ENCODE measurements at regions not wholly inside any gene's neighbourhood (a gene's known extent, or its start where the extent isn't known, plus 50 kb on each side); places are given as distances from the start of the nearest gene placed in this dataset.
"Not testable (repeated sequence)": the region's sequence is repeated elsewhere in the genome, so short reads cannot be mapped to it uniquely, and the experiment has no call there.

DNA sequence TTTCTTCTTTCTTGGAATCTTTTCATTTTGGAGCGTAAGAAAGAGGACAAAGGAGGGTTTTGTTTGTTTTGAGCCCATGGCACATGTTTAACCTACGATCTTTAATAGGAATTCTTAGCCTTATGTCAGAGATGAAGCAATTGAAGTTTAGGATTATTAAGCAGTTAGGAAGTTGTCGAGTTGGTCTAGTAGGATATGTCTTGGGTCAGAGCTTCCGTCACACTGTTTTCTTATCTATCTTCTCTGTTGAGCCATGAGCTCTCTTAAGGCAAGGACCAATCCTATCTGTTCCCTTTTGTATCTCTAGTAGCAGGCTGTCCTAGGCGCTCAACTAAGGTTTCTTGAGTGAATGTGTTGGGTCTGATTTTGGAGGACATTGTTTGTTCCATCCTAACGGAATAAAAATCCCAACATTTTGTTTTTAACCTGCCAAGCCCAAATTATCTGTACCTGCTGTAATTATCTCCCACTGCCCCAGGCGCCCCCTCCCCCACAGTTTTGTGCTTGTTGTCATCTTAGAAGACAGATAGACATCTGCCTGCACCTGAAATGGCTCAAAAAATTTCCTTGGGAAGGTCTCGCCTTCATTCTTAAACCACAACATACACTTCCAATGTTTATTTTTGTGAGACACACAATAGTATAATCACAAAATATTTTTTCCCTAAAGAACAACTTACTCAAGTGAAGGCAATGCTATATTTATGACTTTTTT, 95.3 kb upstream of the GADD45A start:
- no peak for DNase-seq

DNA sequence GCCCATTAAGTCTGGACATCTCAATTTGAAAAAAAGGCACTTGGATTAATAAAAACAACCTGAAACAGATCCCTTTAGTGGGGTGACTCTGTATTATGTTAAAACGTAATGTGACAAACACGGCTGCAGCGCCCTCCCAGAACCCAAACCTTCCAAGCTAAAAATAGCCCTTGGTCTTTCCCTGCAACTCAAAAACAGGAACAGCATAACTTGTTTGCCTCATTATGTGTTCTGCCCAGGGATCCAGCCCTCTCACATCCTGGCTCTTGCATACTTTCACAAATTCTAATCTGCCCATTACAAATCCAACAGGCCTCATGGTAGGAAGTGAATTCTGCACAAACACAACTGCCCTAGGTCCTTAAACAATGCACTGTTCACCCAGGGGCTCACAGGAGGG, 94.7 kb upstream of the GADD45A start:
- DNase-seq: no peak

DNA sequence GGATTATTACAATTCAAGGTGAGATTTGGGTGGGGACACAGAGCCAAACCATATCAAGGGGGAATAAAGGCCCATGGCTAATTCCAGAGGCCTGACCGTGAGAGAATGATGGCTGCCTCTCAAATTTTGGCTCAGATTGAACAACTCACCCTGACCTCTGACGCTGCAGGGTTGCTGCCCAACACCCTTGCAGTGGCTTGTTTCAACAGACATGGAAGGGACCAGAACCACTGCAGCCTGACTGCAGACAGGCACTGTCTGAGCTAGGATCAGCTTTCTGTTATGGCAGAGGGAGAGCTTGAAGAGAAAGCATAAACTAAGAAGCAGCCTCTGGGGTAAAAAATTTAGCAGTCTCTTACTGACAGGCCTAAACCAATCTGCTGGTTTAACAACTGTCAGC, 90.2 kb upstream of the GADD45A start:
- no peak for DNase-seq

DNA sequence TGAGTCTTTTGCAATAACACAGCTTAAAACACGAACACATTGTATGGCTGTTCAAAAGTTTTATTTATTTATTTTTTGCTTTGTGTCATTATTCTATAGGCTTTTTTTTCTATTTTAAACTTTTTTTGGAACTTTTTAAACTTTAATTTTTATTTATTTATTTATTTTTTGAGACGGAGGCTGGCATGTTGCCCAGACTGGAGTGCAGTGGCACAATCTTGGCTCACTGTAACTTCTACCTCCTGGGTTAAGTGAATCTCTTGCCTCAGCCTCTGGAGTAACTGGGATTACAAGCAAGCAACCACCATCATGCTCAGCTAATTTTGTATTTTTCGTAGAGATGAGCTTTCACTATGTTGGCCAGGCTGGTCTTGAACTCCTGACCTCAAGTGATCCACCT, 88.3 kb upstream of the GADD45A start:
- no peak for DNase-seq

DNA sequence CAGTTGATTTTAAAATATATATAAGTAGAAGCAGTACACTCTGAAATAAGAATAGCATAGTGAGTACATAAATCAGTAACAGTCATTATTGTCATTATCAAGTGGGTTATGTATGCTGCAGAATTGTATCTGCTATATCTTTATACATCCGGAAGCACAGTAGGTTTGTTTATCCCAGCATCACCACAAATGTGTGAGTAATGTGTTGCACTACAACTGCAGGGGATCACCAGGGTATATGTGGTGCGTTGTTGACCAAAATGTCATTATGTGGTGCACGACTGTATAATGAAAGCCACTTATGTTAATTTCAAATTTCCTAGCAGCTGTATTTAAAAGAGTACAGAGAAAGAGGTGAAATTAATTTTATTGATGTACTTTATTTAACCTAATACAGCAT, 87.7 kb upstream of the GADD45A start:
- DNase-seq: no peak

DNA sequence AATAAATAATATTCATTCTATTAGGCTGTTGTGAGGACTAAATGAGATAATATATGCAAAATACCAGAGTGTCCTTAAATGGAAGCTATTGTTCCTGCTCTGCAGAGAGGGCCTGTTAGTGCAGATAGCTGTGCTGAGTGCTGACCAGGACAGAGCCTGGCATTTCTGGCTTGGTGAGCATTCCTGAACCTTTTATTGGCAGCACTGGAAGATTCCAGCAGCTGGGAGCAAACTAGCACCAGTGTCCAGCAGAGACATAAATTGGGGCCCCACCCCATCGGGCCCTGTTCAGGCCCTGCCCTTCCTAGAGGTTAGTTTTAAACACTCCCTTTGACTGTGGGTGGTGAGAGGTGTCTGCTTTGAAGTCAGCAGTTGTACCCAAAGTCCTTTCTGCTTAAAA, 85.9 kb upstream of the GADD45A start:
- no peak for DNase-seq

DNA sequence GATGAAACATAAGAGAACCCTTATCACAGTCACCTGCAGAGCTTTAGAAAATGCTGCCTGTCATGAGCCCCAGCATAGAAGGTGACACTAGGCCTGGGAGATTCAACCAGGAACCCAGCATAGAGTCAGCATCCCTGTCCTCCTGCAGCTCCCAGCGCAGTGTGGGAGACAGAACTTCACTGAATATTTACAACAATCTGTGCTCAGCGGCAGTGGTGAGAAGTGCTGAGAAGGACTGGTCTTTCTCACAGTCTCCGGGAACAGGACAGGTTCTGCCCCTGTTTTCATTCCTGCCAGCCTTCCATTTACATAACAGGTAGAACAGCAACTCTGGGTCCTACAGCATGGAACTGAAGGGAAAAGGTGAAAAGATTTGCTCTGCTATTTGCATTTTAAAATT, 83.5 kb upstream of the GADD45A start:
- no peak for DNase-seq

DNA sequence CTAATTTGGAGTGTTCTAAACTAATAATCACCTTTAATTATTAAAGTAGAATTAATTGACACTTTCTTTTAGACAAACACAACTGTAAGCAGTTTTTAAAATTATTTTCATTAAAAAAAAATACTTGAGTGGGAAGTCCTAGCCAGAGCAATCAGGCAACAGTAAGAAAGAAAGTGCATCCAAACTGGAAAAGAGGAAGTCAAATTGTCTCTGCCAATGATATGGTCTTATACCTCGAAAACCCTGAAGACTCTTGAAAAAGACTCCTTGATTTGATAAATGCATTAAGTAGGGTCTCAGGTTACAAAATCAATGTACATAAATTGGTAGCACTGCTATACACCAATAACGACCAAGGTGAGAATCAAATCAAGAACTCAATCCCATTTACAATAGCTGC, 83.0 kb upstream of the GADD45A start:
- DNase-seq: no peak

DNA sequence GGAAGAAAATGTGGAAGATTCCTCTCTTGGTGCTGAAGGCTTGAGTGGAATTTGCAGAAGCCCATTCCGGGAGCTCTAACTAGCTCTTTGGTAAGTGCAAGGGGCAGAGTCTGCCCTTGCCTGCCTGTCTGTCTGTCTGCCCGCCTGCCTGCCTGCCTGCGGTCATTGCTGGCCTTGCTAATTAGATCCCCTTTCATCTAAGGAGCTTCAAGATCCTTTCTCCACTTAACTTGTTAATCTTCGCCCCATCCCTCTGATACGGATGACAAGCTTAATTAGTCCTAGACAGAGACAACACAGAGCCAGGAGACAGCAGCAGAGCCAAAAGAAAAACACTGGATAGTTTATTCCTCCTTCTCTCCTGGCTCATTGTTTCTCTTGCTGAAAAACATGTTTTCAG, 80.2 kb upstream of the GADD45A start:
- no peak for DNase-seq

DNA sequence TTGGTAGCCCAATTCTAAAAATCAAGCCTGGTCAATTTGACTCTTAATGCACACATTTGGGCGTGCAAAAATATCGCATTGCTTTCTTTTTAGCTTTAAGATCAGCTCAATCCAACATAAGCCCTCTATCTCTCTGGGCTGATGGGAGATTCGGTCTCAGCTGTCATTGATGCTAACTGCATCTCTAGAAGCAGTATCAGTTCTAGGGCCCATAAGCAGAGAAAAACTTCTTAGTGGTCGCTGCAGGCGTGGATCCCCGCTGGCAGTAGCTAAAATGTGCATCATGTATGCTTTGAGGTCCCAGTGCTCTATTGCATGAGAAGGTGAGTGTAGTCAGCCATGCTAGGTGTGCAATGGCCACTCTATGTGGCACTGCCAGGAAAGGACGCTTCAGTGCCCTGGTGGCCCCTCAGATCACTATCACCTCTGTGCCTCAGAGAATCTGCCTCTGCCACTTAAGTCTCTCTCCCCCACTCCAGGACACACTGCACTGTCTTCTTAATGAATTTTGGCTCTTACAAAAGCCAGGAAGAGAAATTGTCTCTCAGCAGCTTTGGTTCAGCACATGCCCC, 79.7 kb upstream of the GADD45A start:
- DNase-seq: no peak

DNA sequence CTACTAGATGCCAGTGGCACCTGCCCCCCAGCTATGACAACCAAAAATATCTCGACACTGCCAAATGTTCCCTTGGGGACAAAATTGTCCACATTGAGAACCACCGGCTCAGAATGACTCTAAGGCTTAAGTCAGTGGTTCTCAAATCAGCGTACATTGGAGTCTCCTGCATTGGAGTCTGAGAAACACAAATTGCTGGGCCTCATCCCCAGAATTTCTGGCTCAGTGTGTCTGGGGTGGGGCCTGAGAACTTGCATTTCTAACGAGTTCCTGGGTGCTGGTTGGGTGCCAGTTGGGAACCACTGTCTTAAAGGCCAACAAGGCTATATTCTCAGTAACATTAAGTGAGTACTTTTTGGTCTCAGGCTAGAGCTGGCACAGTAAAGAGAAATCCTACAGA, 77.7 kb upstream of the GADD45A start:
- DNase-seq: no peak

DNA sequence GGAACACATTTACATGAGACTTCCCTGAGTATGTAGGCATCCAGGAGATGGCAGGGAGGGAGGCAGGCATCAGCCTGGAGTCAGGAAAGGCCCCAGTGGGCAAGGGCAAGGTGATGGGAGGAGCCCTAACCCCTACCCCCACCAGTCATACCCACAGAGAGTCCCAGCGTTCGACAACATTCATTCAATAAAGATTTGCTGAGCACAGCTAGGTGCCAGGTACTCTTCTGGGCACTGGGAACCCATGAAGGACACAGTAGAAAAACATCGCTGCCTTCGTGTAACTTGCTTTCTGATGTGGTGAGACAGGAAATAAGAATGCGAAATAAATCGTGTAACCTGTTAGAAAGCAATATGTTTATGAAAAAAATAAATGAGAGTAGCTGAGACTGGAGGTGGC, 77.3 kb upstream of the GADD45A start:
- DNase-seq: no peak

DNA sequence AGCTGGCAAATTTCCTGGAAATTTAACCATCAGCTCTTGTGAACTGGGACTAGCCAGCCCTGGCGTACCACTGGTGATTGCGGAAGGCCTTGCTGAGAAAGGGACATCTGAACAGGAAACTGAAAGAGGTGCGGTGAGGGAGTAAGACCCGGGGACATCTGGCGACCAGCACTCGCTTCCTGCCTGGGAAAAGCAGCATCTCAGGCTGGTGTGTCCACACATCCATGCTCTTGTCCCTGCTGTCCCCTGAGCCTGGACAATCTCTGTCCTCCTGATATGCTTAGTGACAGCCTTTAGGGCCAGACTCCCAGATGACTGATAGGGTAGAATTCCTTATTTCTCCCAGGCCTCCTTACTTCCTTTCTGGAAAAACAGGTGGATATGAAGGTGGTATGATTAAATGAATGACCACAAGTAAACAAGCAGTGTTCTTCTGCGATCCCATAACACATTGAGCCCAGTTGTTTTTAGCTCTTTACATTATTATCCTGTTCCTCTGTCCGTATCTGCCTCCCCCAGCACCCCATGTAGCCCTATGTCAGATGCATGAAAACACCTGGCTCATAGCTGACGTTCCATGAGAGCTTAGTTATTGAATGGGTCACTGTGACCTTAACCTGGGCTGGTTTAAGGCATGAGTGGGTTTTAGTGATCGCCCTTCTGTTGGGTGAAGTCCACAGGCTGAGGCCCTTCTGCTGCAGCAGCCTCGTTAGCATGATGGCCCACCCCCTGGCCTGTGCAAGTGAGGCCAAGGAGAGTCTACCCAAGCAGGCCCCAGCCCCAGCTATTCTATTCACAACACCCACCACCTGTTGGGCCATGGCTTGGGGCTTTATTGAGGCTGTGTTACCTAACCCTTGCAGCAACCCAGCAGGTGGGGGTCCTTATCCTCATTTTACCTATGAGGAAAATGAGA, 76.1 kb upstream of the GADD45A start:
- no peak for DNase-seq

DNA sequence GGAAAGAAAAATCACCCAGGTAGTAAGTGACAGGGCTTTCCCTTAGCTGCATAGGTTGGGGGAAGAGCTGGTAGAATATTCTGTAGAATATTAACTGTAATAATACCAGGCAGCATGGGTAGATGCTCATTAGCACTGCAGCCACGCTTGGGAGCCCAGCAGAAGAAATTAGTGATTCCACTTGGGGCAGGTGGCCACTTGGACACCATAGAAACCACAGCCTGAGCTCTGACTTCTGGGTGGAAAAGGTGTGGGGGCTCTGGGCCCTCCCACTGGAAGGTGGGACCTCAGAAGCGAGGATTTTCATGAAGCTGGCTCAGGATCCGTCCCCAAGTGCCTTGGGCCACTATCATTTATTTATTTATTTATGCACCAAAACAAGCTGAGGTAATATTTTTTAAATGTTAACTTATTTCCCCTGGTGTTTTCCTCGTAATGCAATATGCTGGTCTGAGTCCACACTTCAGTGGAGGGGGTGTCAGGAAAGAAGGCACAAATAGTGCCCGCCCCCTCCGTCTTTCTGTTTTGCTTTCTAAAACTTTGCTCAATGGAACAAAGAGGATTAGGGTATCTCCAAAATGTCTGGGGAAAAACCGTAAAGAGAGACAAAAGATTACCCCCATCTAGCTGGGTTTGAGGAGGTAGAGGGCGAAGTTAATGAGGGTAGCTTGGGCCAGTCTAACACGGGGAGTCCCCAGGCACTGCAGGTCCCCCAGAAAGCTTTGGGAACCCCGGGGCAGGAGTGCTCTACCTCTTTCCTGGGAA, 75.2 kb upstream of the GADD45A start:
- no peak for DNase-seq

DNA sequence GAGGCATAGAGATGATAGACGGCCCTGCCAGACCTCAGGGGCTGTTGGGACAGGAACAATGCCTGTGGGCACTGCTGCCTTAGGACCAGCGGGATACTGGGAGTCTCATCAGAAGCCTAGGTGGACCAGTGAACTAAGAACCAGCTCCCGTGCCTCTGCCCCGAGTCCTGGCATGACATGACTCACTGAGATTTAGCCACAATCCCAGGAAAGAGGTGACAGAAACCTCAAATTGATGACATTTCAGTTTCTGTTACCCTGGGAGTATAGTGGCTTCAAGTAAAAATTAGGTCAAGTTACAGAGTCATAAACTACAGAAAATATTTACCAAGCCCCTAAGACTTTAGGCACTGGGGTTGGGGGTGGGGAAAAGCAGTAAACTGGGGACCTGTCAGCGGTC, 74.6 kb upstream of the GADD45A start:
- DNase-seq: no peak

DNA sequence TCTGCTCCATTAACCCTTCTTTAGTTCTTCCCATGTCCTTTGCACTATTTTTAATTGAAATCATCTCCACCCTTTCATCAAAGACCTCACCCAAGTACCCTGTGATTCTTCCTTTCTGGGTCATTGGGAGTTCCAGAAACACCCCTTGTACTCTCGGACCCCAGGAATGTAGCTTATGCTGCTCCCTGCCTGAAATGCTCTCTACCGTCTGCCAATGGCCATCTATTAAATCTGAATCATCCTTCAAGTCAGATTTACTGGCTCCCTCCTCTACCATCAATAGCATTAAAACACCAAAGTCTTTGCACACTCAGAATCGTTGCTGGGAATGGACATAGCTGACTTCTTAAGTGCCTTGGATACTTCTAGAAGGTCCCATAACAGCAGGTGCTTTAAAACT, 73.2 kb upstream of the GADD45A start:
- no peak for DNase-seq

DNA sequence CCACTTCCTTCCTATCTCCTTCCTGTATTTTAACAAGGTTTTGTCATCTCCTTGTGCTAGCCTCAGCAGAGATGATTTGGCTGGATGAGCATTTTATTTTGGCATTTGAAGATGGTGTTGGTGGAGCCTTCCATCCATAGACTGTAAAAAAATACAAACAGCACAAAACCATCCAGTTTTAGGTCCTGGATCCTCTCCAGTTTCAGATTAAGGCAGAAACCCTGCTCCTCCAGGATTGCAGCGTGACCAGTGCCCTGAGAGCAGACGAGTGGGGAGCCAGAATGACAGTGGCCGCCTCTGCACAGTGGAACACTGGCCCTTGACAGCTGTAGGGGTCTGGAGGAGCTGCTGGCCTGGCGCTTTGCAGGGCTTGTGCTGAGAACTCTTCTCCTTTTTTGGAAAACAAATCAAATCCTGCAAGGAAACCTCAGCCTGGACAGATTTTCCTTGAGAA, 72.2 kb upstream of the GADD45A start:
- DNase-seq: no peak

DNA sequence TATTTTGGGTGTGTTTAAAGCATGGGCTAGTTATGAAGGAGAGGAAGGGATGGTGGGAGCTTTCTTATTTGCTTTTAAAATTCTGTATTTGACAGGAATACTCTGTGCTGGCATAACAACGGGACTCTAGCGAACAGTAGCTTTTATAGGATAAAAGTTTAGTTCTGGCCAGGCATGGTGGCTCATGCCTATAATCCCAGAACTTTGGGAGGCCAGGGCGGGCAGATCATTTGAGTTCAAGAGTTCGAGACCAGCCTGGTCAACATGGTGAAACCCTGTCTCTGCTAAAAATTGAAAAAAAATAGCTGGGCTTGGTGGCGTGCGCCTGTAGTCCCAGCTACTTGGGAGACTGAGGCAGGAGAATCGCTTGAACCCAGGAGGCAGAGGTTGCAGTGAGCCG, 71.5 kb upstream of the GADD45A start:
- not testable (repeated sequence) for DNase-seq

DNA sequence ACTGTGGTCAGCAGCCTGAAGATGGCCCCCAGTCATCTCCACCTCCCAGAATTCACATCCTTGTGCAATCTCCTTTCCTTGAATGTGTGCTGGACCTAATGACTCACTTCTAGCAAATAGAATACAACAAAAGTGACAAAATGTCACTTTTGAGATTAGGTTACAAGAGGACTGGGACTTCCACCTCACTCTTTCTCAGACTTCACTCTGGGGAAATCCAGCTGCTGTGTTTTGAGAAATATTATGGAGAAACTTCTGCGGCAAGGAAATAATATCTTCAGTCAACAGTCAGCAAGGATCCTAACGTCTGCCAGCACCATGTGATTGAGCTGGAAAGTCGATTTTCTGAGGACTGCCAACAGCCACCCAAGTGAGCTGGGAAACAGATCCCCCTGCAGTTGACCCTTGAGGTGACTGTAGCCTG, 70.5 kb upstream of the GADD45A start:
- no peak for DNase-seq

DNA sequence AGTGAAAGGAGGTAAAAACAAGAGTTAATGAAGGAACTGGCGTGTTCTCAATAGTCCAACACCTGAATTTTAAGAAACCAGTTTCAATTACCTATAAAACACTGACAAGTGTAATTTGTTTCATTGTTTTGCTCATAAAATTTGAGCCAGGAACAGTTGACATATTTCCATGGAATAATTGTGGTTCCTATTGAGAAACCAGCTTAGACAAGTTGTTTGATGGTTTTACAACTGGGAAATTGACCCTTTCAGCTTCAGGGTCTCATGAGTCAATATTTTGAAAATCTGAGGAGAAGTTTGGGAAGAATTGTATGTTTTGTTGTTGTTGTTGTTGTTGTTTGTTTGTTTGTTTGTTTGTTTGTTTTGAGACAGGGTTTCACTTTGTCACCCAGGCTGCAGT, 69.1 kb upstream of the GADD45A start:
- DNase-seq: no peak

DNA sequence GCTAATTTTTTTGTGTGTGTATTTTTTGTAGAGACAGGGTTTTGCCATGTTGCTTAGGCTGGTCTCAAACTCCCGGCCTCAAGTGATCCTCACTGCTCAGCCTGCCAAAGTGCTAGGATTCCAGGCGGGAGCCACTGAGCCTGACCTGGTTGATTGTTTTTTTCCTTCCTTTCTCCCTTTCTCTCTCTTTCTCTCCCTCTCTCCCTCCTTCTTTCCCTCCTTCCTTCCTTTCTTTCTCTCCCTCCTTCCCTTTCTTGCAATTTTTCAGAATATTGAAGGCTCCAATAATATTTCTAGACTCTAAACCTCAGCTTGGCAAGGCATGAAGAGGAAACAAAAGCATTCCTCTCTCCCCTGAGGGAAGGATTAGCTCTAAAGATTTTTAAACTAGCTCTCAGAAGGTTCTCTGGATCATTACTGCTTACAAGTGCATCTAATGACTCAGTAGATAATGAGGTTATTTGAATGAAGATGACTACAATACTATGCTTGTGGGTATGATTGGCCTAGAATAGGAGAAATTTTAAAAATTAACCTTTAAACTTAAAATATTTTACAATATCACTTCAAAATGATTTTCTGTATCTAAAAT, 68.5 kb upstream of the GADD45A start:
- no peak for DNase-seq

DNA sequence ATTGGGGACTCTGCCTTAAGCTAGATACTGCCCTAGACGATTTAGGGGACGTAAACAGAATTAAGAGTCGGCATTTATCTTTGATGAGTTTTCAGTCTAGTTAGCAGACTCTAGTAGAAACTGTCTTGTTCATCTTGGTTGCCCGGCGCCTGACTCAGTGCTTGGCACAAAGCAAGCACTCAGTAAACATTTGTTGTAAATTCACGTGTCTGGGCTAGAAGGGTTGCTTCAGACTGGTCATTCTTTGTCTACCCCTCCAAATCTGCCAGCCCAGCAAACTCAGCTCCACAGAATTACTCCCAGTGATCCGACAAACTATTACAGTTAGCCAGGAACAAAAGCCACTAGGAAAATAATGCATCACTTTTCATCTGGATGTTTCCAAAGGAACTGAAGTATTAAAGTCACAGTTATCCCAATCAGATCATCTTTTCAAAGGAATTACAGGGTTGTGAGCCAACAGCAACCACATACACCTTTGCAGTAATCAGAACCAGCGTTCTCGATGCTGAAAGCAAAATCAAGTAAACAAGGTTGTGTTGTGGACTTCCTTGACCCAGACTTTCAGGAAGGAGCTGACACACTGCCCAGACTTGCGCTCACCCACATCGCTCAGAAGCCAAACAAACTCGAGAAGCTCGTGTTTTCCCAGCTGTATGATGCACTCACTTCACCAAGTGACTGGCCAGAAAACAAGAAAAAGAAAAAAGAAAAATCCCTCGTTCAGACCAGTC, 66.5 kb upstream of the GADD45A start:
- no peak for DNase-seq

All from NCI-H446 treated with DMSO at 0.1 percent for 48 hours (cell line).